Right ventricle myocardium superior (tissue), 1 donor: ENCODE measurements at regions not wholly inside any gene's neighbourhood (a gene's known extent, or its start where the extent isn't known, plus 50 kb on each side); places are given as distances from the start of the nearest gene placed in this dataset.

Experiments
- ATAC-seq: fragments of 200-7000 bp; cut with Tn5 transposase; one replicate; pipeline ENCODE4 v1.9.1; 2020; ENCODE audit warnings: mild to moderate bottlenecking; ENCODE audit not compliant: poor library complexity
- DNase-seq: peaks from one replicate; pipeline ENCODE4 v3.0.0-alpha.2; 2020
- intact Hi-C: fragments of 100-400 bp; cut with DNase I; formaldehyde crosslinking; loops from one replicate; pipeline ENCODE4 v1.11.2; 2022
- donor health status: DM: no; HTN: yes; CAD: no; lungs with severe emphysema.

- intact Hi-C loops: no loop called here
- ATAC-seq (no peak), DNase-seq (no peak)
These were observed 59.0 kb upstream of the VCX3B start for GRCh38 chrX:8405631-8406030.

- ATAC-seq: no peak
- intact Hi-C loops: no loop called here
- DNase-seq: no peak
These were observed 51.4 kb upstream of the VCX3B start for GRCh38 chrX:8413279-8413678.
